Hepatocyte (in vitro differentiated cells): ENCODE measurements at regions not wholly inside any gene's neighbourhood (a gene's known extent, or its start where the extent isn't known, plus 50 kb on each side); places are given as distances from the start of the nearest gene placed in this dataset.

Experiments used
- DNase-seq: peaks from one replicate; pipeline ENCODE4 v3.0.0-alpha.2; 2016; ENCODE audit warnings: low spot score
- H2AFZ ChIP-seq: fragments of 200-600 bp; sonication (generic); 2 replicates; pipeline ENCODE4 v1.6.0; 2016; ENCODE audit warnings: antibody characterized with exemption, mild to moderate bottlenecking
- H3K27ac ChIP-seq: fragments of 200-600 bp; sonication (generic); 2 replicates; pipeline ENCODE4 v1.5.1; 2016; ENCODE audit warnings: mild to moderate bottlenecking
- H3K27me3 ChIP-seq: fragments of 200-600 bp; sonication (generic); 2 replicates; pipeline ENCODE4 v1.6.1; 2016
- H3K36me3 ChIP-seq: fragments of 200-600 bp; sonication (generic); replicated peaks from 2 replicates; pipeline ENCODE4 v1.5.1; 2016; ENCODE audit warnings: low read depth; ENCODE audit not compliant: insufficient read depth
- H3K4me1 ChIP-seq: fragments of 200-600 bp; sonication (generic); 2 replicates; pipeline ENCODE4 v1.5.1; 2016; ENCODE audit warnings: mild to moderate bottlenecking, moderate library complexity; ENCODE audit not compliant: insufficient read depth
- H3K4me2 ChIP-seq: fragments of 200-600 bp; sonication (generic); 2 replicates; pipeline ENCODE4 v1.6.0; 2016
- H3K4me3 ChIP-seq: fragments of 200-600 bp; sonication (generic); 2 replicates; pipeline ENCODE4 v1.5.1; 2016; ENCODE audit warnings: mild to moderate bottlenecking
- H3K79me2 ChIP-seq: fragments of 200-600 bp; sonication (generic); 2 replicates; pipeline ENCODE4 v1.6.0; 2017; ENCODE audit warnings: mild to moderate bottlenecking
- H3K9me2 ChIP-seq: fragments of 200-600 bp; sonication (generic); replicated peaks from 2 replicates; pipeline ENCODE4 v1.6.0; 2017; ENCODE audit warnings: mild to moderate bottlenecking; ENCODE audit not compliant: insufficient read depth
- H3K9me3 ChIP-seq: fragments of 200-600 bp; sonication (generic); 2 replicates; pipeline ENCODE4 v1.5.1; 2016; ENCODE audit warnings: low read depth, mild to moderate bottlenecking
- H4K20me1 ChIP-seq: fragments of 200-600 bp; sonication (generic); 2 replicates; pipeline ENCODE4 v1.6.0; 2016; ENCODE audit warnings: mild to moderate bottlenecking; ENCODE audit not compliant: insufficient read depth, poor library complexity, severe bottlenecking
- CTCF ChIP-seq: fragments of 200-600 bp; sonication (generic); IDR thresholded peaks from 2 replicates; pipeline ENCODE4 v1.5.1; 2016; ENCODE audit warnings: antibody characterized with exemption, mild to moderate bottlenecking; ENCODE audit not compliant: poor library complexity
- EZH2 ChIP-seq: fragments of 200-600 bp; sonication (generic); IDR thresholded peaks from 2 replicates; pipeline ENCODE4 v1.6.1; 2016; ENCODE audit warnings: antibody characterized with exemption, mild to moderate bottlenecking, borderline replicate concordance
- EZH2phosphoT487 ChIP-seq: fragments of 200-600 bp; sonication (generic); IDR thresholded peaks from one replicate; pipeline ENCODE4 v1.6.1; 2018; ENCODE audit warnings: antibody characterized with exemption, mild to moderate bottlenecking, low read depth, moderate library complexity; ENCODE audit not compliant: unreplicated experiment, severe bottlenecking
- WGBS: methylation state at CpG from one replicate; pipeline ENCODE4 v1.1.6; 2016; ENCODE audit warnings: low lambda C conversion rate; ENCODE audit errors: missing lambda C conversion rate; 5-methylcytosine and 5-hydroxymethylcytosine counted together

- 58% methylated on average over 2 of the region's 2 CpGs for WGBS
- Histone ChIP-seq H3K9me3 (no peaks in the 10 kb centered on the region), H4K20me1 (no peaks in the 10 kb centered on the region), H3K4me1 (peaks cover 6% of the 10 kb centered on the region), H3K4me2 (no peak overlapping the region), H3K36me3 (no peaks in the 10 kb centered on the region), H3K79me2 (no peaks in the 10 kb centered on the region), H3K4me3 (no peak overlapping the region), H3K9me2 (no peaks in the 10 kb centered on the region), H2AFZ (no peak overlapping the region), H3K27ac (no peak overlapping the region), H3K27me3 (no peaks in the 10 kb centered on the region)
- TF ChIP-seq EZH2 (no peak), CTCF (no peak), EZH2phosphoT487 (no peak)
- DNase-seq = no peak
Measured at GRCh38 chr4:92235731-92236130, 68.0 kb upstream of the GRID2 start.

GRCh38 chr4:92236877-92237276 is 66.9 kb upstream of the GRID2 start:
- Histone ChIP-seq H3K4me1 (peaks cover 6% of the 10 kb centered on the region), H3K4me3 (no peak overlapping the region), H3K27ac (no peak overlapping the region), H3K4me2 (no peak overlapping the region), H3K9me2 (no peaks in the 10 kb centered on the region), H3K79me2 (no peaks in the 10 kb centered on the region), H2AFZ (no peak overlapping the region), H3K9me3 (no peaks in the 10 kb centered on the region), H3K36me3 (no peaks in the 10 kb centered on the region), H3K27me3 (no peaks in the 10 kb centered on the region), H4K20me1 (no peaks in the 10 kb centered on the region)
- WGBS = 100% methylated on average over 1 of the region's 1 CpG
- TF ChIP-seq CTCF (no peak), EZH2phosphoT487 (no peak), EZH2 (no peak)
- no peak for DNase-seq

GRCh38 chr4:92237559-92237958 is 66.2 kb upstream of the GRID2 start:
- H3K9me3 ChIP-seq = no peaks in the 10 kb centered on the region
- H3K27ac ChIP-seq = no peak overlapping the region
- H3K4me3 ChIP-seq = no peak overlapping the region
- no peaks in the 10 kb centered on the region for H3K79me2 ChIP-seq
- no peak overlapping the region for H2AFZ ChIP-seq
- TF ChIP-seq EZH2phosphoT487 (no peak), CTCF (no peak), EZH2 (no peak)
- H3K27me3 ChIP-seq = no peaks in the 10 kb centered on the region
- no peaks in the 10 kb centered on the region for H4K20me1 ChIP-seq
- DNase-seq = no peak
- no peak overlapping the region for H3K4me2 ChIP-seq
- H3K9me2 ChIP-seq = no peaks in the 10 kb centered on the region
- no peaks in the 10 kb centered on the region for H3K36me3 ChIP-seq
- H3K4me1 ChIP-seq = peaks cover 6% of the 10 kb centered on the region

GRCh38 chr4:92241094-92241493 is 62.7 kb upstream of the GRID2 start:
- DNase-seq = no peak
- no peaks in the 10 kb centered on the region for H3K9me2 ChIP-seq
- H3K27me3 ChIP-seq = no peaks in the 10 kb centered on the region
- 61% methylated on average over 2 of the region's 2 CpGs for WGBS
- no peaks in the 10 kb centered on the region for H3K79me2 ChIP-seq
- no peaks in the 10 kb centered on the region for H3K9me3 ChIP-seq
- H4K20me1 ChIP-seq = no peaks in the 10 kb centered on the region
- H3K27ac ChIP-seq = no peak overlapping the region
- no peak overlapping the region for H2AFZ ChIP-seq
- H3K4me1 ChIP-seq = no peaks in the 10 kb centered on the region
- H3K36me3 ChIP-seq = no peaks in the 10 kb centered on the region
- H3K4me2 ChIP-seq = no peak overlapping the region
- H3K4me3 ChIP-seq = no peak overlapping the region
- TF ChIP-seq CTCF (no peak), EZH2 (no peak), EZH2phosphoT487 (no peak)
